Mesenchymal stem cell (in vitro differentiated cells and primary cell): ENCODE measurements at regions not wholly inside any gene's neighbourhood (a gene's known extent, or its start where the extent isn't known, plus 50 kb on each side); places are given as distances from the start of the nearest gene placed in this dataset.
"Not testable (repeated sequence)": the region's sequence is repeated elsewhere in the genome, so short reads cannot be mapped to it uniquely, and the experiment has no call there.

Source experiments
- DNase-seq: peaks from one replicate; pipeline ENCODE4 v3.0.0-alpha.2; 2013
- H2AFZ ChIP-seq: one replicate; pipeline ENCODE4 v1.6.1; 2013; ENCODE audit warnings: low read depth, mild to moderate bottlenecking, control low read depth, inconsistent platforms, low read length, moderate library complexity
- H2AK5ac ChIP-seq: 2 replicates; pipeline ENCODE4 v1.6.1; 2013; ENCODE audit warnings: low read length, moderate library complexity, mild to moderate bottlenecking, inconsistent platforms; ENCODE audit not compliant: severe bottlenecking
- H2BK120ac ChIP-seq: one replicate; pipeline ENCODE4 v1.6.1; 2013; ENCODE audit warnings: low read depth, mild to moderate bottlenecking, inconsistent platforms, low read length, moderate library complexity
- H2BK12ac ChIP-seq, 2 experiments: one replicate each; pipeline ENCODE4 v1.6.1; 2013; ENCODE audit warnings: inconsistent platforms in 2 of 2, low read length in 2 of 2, mild to moderate bottlenecking in 2 of 2, moderate library complexity in 2 of 2, control low read depth in 1 of 2
- H2BK15ac ChIP-seq: one replicate; pipeline ENCODE4 v1.6.1; 2013; ENCODE audit warnings: mild to moderate bottlenecking, low read depth, inconsistent platforms; ENCODE audit not compliant: poor library complexity, severe bottlenecking
- H2BK5ac ChIP-seq: 2 replicates; pipeline ENCODE4 v1.6.1; 2013; ENCODE audit warnings: low read depth, mild to moderate bottlenecking, low read length, control low read depth, inconsistent platforms; ENCODE audit not compliant: poor library complexity, severe bottlenecking
- H3K14ac ChIP-seq, 2 experiments: one replicate each; pipeline ENCODE4 v1.6.1; 2013; ENCODE audit warnings: inconsistent platforms in 2 of 2, low read length in 2 of 2, control low read depth in 1 of 2, mild to moderate bottlenecking in 1 of 2, moderate library complexity in 1 of 2
- H3K18ac ChIP-seq, 2 experiments: one replicate each; pipeline ENCODE4 v1.6.1; 2013; ENCODE audit warnings: inconsistent platforms in 2 of 2, low read length in 2 of 2, control low read depth in 1 of 2, low read depth in 1 of 2, mild to moderate bottlenecking in 1 of 2
- H3K23ac ChIP-seq, 2 experiments: one replicate each; pipeline ENCODE4 v1.6.1; 2013; ENCODE audit warnings: inconsistent platforms in 2 of 2, low read length in 2 of 2, mild to moderate bottlenecking in 2 of 2, moderate library complexity in 2 of 2, control low read depth in 1 of 2
- H3K27ac ChIP-seq: 2 replicates; pipeline ENCODE4 v1.5.1; 2013; ENCODE audit warnings: mild to moderate bottlenecking, moderate library complexity, low read length, control low read depth, inconsistent platforms; ENCODE audit not compliant: poor library complexity, severe bottlenecking
- H3K27me3 ChIP-seq, 2 experiments: 2 replicates each; pipeline versions ENCODE4 v1.6.1 to v1.7.0; 2013; ENCODE audit warnings: low read length in 2 of 2, mild to moderate bottlenecking in 2 of 2, moderate library complexity in 2 of 2, control low read depth in 1 of 2, inconsistent platforms in 1 of 2; ENCODE audit not compliant: control insufficient read depth in 1 of 2, insufficient read depth in 1 of 2
- H3K36me3 ChIP-seq, 2 experiments: 2 replicates each; pipeline versions ENCODE4 v1.6.1 to v1.7.0; 2013; ENCODE audit warnings: low read length in 2 of 2, control low read depth in 1 of 2, inconsistent platforms in 1 of 2, low read depth in 1 of 2, mild to moderate bottlenecking in 1 of 2; ENCODE audit not compliant: insufficient read depth in 2 of 2, control insufficient read depth in 1 of 2
- H3K4ac ChIP-seq, 2 experiments: one replicate each; pipeline ENCODE4 v1.6.1; 2013; ENCODE audit warnings: inconsistent platforms in 2 of 2, low read length in 2 of 2, mild to moderate bottlenecking in 2 of 2, moderate library complexity in 2 of 2, control low read depth in 1 of 2, low read depth in 1 of 2
- H3K4me1 ChIP-seq: 2 replicates; pipeline ENCODE4 v1.6.1; 2013; ENCODE audit warnings: low read depth, low read length, control low read depth; ENCODE audit not compliant: control insufficient read depth, insufficient read depth
- H3K4me2 ChIP-seq: 2 replicates; pipeline ENCODE4 v1.6.1; 2013; ENCODE audit warnings: low read length, mild to moderate bottlenecking, inconsistent platforms; ENCODE audit not compliant: poor library complexity, severe bottlenecking
- H3K4me3 ChIP-seq, 2 experiments: 2 replicates each; pipeline versions ENCODE4 v1.5.1 to v1.7.0; 2013; ENCODE audit warnings: low read length in 2 of 2, mild to moderate bottlenecking in 2 of 2, control low read depth in 1 of 2, low read depth in 1 of 2; ENCODE audit not compliant: insufficient read depth in 1 of 2
- H3K79me1 ChIP-seq: replicated peaks from 2 replicates; pipeline ENCODE4 v1.6.1; 2013; ENCODE audit warnings: mild to moderate bottlenecking, control low read depth, low read length, inconsistent platforms; ENCODE audit not compliant: poor library complexity, severe bottlenecking
- H3K9ac ChIP-seq: 2 replicates; pipeline ENCODE4 v1.7.0; 2013; ENCODE audit warnings: mild to moderate bottlenecking, low read length, moderate library complexity
- H3K9me3 ChIP-seq: 2 replicates; pipeline ENCODE4 v1.7.0; 2013; ENCODE audit warnings: mild to moderate bottlenecking, low read length; ENCODE audit not compliant: control insufficient read depth
- H4K8ac ChIP-seq: one replicate; pipeline ENCODE4 v1.6.1; 2013; ENCODE audit warnings: inconsistent platforms, mild to moderate bottlenecking, low read length, moderate library complexity
- H4K91ac ChIP-seq: one replicate; pipeline ENCODE4 v1.6.1; 2013; ENCODE audit warnings: mild to moderate bottlenecking, low read length, inconsistent platforms
- WGBS: methylation state at CpG from one replicate; pipeline ENCODE4 v1.1.7; 2013; ENCODE audit warnings: mixed read lengths; 5-methylcytosine and 5-hydroxymethylcytosine counted together

GRCh38 chr4:13750594-13750993, 123.1 kb upstream of the BOD1L1 start:
- WGBS = 74% methylated on average over 2 of the region's 2 CpGs
- H3K9me3 ChIP-seq = peaks cover 5% of the 10 kb centered on the region
- no peak overlapping the region for H3K18ac ChIP-seq
- H2BK5ac ChIP-seq = no peak overlapping the region
- no peak overlapping the region for H3K23ac ChIP-seq
- H4K91ac ChIP-seq = no peak overlapping the region
- no peak overlapping the region for H3K27ac ChIP-seq
- no peak overlapping the region for H3K4ac ChIP-seq
- no peak overlapping the region for H3K4me3 ChIP-seq
- no peak for DNase-seq
- H2BK15ac ChIP-seq = no peak overlapping the region
- no peak overlapping the region for H3K4me2 ChIP-seq
- H2BK12ac ChIP-seq = no peak overlapping the region
- no peaks in the 10 kb centered on the region for H3K4me1 ChIP-seq
- H3K36me3 ChIP-seq = no peaks in the 10 kb centered on the region
- no peak overlapping the region for H3K9ac ChIP-seq
- no peak overlapping the region for H3K14ac ChIP-seq
- H4K8ac ChIP-seq = no peak overlapping the region
- H2AFZ ChIP-seq = no peak overlapping the region
- no peak overlapping the region for H2BK120ac ChIP-seq
- peaks cover 0 to 3% of the 10 kb centered on the region in 2 experiments for H3K27me3 ChIP-seq
- H2AK5ac ChIP-seq = no peak overlapping the region
- no peaks in the 10 kb centered on the region for H3K79me1 ChIP-seq

DNA sequence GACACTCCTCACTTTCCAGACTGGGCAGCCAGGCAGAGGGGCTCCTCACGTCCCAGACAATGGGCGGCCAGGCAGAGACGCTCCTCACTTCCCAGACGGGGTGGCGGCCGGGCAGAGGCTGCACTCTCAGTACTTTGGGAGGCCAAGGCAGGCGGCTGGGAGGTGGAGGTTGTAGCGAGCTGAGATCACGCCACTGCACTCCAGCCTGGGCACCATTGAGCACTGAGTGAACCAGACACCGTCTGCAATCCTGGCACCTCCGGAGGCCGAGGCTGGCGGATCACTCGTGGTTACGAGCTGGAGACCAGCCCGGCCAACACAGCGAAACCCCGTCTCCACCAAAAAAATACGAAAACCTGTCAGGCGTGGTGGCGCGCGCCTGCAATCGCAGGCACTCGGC, 134.1 kb upstream of the BOD1L1 start:
- H2AK5ac ChIP-seq, H2BK5ac ChIP-seq, H3K4me1 ChIP-seq, H3K18ac ChIP-seq, H3K14ac ChIP-seq, H3K4me3 ChIP-seq, H3K79me1 ChIP-seq, H3K23ac ChIP-seq, H3K4me2 ChIP-seq, H2AFZ ChIP-seq, H2BK15ac ChIP-seq, H3K4ac ChIP-seq, H3K27ac ChIP-seq, H2BK12ac ChIP-seq, H2BK120ac ChIP-seq, H3K9ac ChIP-seq, H3K36me3 ChIP-seq, H3K27me3 ChIP-seq, DNase-seq, H4K8ac ChIP-seq, H4K91ac ChIP-seq: not testable (repeated sequence)
- peaks cover 27% of the 10 kb centered on the region for H3K9me3 ChIP-seq
- WGBS = 89% methylated on average over 20 of the region's 25 CpGs

DNA sequence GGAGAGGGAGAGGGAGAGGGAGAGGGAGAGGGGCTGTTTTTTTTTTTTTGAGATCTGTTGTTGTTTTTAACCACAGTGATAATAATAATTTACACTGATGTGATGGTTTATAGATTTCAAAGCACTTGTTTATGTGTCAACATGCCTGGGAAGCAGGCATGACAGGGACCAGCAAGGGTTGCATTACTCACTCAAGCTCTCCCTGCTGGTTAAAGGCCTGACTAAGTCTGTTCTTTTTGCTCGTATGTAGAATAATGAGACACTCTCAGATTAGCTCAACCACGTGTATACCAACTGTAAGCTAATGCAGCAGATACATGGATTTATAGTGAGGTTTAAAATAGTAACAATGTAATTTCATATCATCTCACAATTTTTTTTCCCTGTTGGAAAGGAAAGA, 134.6 kb upstream of the BOD1L1 start:
- no peak overlapping the region for H2BK12ac ChIP-seq
- no peak overlapping the region for H4K91ac ChIP-seq
- WGBS = no CpG with 5 or more reads among the region's 2 CpGs
- H3K9ac ChIP-seq = no peak overlapping the region
- H2AK5ac ChIP-seq = no peak overlapping the region
- H3K27ac ChIP-seq = no peak overlapping the region
- no peak overlapping the region for H3K18ac ChIP-seq
- H2BK15ac ChIP-seq = no peak overlapping the region
- no peak for DNase-seq
- H4K8ac ChIP-seq = no peak overlapping the region
- H3K4me3 ChIP-seq = no peak overlapping the region
- H3K27me3 ChIP-seq = no peaks in the 10 kb centered on the region
- no peak overlapping the region for H3K23ac ChIP-seq
- no peak overlapping the region for H2BK120ac ChIP-seq
- peaks cover 21% of the 10 kb centered on the region for H3K9me3 ChIP-seq
- H3K4me2 ChIP-seq = no peak overlapping the region
- H2BK5ac ChIP-seq = no peak overlapping the region
- no peaks in the 10 kb centered on the region for H3K4me1 ChIP-seq
- no peaks in the 10 kb centered on the region for H3K36me3 ChIP-seq
- no peak overlapping the region for H3K4ac ChIP-seq
- H3K79me1 ChIP-seq = no peaks in the 10 kb centered on the region
- H2AFZ ChIP-seq = no peak overlapping the region
- no peak overlapping the region for H3K14ac ChIP-seq

DNA sequence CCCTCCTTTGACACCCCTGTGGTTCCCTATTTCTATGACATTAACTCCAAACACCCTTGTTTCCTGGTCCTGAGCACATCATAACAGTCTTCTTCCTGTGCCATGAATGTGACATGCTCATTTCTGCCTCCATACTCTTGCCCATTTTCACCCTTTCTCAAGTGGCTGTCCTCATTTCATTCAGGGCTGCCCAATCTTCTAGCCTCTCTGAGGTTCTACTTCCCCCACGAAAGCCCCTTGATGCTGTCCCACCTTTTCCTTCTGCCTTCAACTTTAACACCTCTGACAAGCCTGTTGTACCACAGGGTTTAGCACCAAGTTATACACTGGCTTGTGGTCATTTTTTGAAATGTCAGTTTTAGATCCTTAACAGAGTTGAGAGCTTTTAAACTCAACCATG, 136.2 kb upstream of the BOD1L1 start:
- Histone ChIP-seq H2BK120ac (no peak overlapping the region), H3K79me1 (no peaks in the 10 kb centered on the region), H4K8ac (no peak overlapping the region), H2BK15ac (no peak overlapping the region), H3K27ac (no peak overlapping the region), H2AK5ac (no peak overlapping the region), H3K4ac (no peak overlapping the region), H2BK5ac (no peak overlapping the region), H3K14ac (no peak overlapping the region), H3K23ac (no peak overlapping the region), H3K4me1 (no peaks in the 10 kb centered on the region), H3K18ac (no peak overlapping the region), H4K91ac (no peak overlapping the region), H3K27me3 (no peaks in the 10 kb centered on the region), H3K9ac (no peak overlapping the region), H3K36me3 (no peaks in the 10 kb centered on the region), H3K4me3 (no peak overlapping the region), H2BK12ac (no peak overlapping the region), H3K4me2 (no peak overlapping the region), H2AFZ (no peak overlapping the region), H3K9me3 (peaks cover 9% of the 10 kb centered on the region)
- WGBS = 77% methylated on average over 1 of the region's 1 CpG
- no peak for DNase-seq
